H1 (cell line): ENCODE measurements at regions not wholly inside any gene's neighbourhood (a gene's known extent, or its start where the extent isn't known, plus 50 kb on each side); places are given as distances from the start of the nearest gene placed in this dataset.

Experiments used
- CTBP2 ChIP-seq: IDR thresholded peaks from 2 replicates; pipeline ENCODE4 v1.7.0; 2011; ENCODE audit warnings: borderline replicate concordance, mild to moderate bottlenecking, moderate library complexity, mixed read lengths, low read length; ENCODE audit not compliant: insufficient read depth, insufficient read length
- PHF8 ChIP-seq: fragments of 200-600 bp; sonication (generic); conservative IDR thresholded peaks from 2 replicates; pipeline ENCODE4 v1.7.1; 2012; ENCODE audit warnings: low read depth, mild to moderate bottlenecking, inconsistent platforms, low read length, moderate library complexity
- SRF ChIP-seq: IDR thresholded peaks from 2 replicates; pipeline ENCODE4 v1.6.1; 2011; ENCODE audit warnings: mild to moderate bottlenecking, low read depth, low read length, moderate library complexity
- TF ChIP-seq, protein P1 (sequence below): IDR thresholded peaks from 2 replicates; pipeline ENCODE4 v1.6.1; 2011; ENCODE audit warnings: low read depth, mild to moderate bottlenecking, low read length; ENCODE audit not compliant: insufficient read depth

DNA sequence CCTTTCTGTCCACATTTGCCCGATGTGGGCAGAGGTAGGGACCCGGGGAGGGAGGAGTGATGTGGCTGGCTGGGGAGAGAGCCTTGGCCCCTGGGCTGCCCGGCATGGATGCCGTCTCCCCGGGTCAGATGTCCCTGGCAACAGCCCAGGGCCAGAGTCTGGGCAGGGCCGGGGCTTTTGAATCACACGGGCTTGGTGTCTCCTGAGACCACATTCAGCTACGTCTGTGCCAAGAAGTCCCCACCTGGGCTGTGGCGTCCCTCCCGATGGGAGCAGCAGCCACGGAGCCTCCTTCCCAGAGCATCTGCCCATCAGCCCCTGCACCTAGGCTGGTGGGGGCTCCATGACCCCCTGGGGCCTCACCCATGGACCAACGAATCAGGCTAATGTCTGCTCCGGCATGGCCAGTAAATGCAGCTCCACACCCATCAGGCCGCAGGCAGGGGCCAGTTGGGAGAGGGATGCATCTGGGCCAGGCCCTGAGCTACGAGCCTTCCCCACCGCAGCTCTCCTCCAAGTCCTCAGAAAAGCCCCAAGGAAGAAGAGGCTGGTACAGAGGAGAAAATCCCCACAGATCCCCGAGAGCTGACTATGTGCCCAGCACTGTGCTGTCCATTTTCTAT lies 109.4 kb downstream of the RFLNA start (continued):
- TF ChIP-seq SRF (no peak), CTBP2 (no peak), PHF8 (no peak)
- TF ChIP-seq, protein P1, sequence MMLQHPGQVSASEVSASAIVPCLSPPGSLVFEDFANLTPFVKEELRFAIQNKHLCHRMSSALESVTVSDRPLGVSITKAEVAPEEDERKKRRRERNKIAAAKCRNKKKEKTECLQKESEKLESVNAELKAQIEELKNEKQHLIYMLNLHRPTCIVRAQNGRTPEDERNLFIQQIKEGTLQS: no peak
